Ishikawa (cell line): ENCODE measurements at regions not wholly inside any gene's neighbourhood (a gene's known extent, or its start where the extent isn't known, plus 50 kb on each side); places are given as distances from the start of the nearest gene placed in this dataset.
A peak's percentile ranks its signal among the peaks of the same experiment; 100 is the strongest.

Experiments
- CREB1 ChIP-seq: IDR thresholded peaks from 2 replicates; pipeline ENCODE4 v1.6.1; 2012; ENCODE audit warnings: low read depth
- EP300 ChIP-seq: IDR thresholded peaks from 2 replicates; pipeline ENCODE4 v1.6.1; 2012; ENCODE audit warnings: borderline replicate concordance
- FOXM1 ChIP-seq: IDR thresholded peaks from 2 replicates; pipeline ENCODE4 v1.6.1; 2012; ENCODE audit warnings: low read depth, borderline replicate concordance
- RAD21 ChIP-seq: IDR thresholded peaks from 2 replicates; pipeline ENCODE4 v1.6.1; 2012; ENCODE audit warnings: low read depth
- TCF12 ChIP-seq: IDR thresholded peaks from 2 replicates; pipeline ENCODE4 v1.6.1; 2012; ENCODE audit warnings: low read depth
- TEAD4 ChIP-seq: IDR thresholded peaks from 2 replicates; pipeline ENCODE4 v1.6.1; 2012
- YY1 ChIP-seq: IDR thresholded peaks from 2 replicates; pipeline ENCODE4 v1.6.1; 2012; ENCODE audit warnings: low read depth
- TF ChIP-seq, protein P1 (sequence below): IDR thresholded peaks from 2 replicates; pipeline ENCODE4 v1.6.1; 2012

- TF ChIP-seq FOXM1 (no peak), EP300 (no peak), TCF12 (no peak), CREB1 (no peak), RAD21 (peak; percentile 26; the same call in 1 of the 2 replicates), TEAD4 (no peak), YY1 (no peak)
- TF ChIP-seq, protein P1, sequence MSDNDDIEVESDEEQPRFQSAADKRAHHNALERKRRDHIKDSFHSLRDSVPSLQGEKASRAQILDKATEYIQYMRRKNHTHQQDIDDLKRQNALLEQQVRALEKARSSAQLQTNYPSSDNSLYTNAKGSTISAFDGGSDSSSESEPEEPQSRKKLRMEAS: no peak
Observed at GRCh38 chr4:179007755-179008154, 1565.5 kb upstream of the AGA start.
